ENCODE measurements at regions not wholly inside any gene's neighbourhood (a gene's known extent, or its start where the extent isn't known, plus 50 kb on each side); places are given as distances from the start of the nearest gene placed in this dataset.

GRCh38 chr20:53752971-53753879 lies 159.6 kb upstream of the ZNF217 start:
- 54 to 70% (median 66%) methylated on average over 16 of the region's 16 CpGs for WGBS, 3 donors
- no peak overlapping the region for H3K4me3 ChIP-seq
- intact Hi-C loops (cut with DNase I) = no loop called here
- TF ChIP-seq POLR2A (IDR thresholded peaks at IDR 0.05) (no peak), CTCF (IDR thresholded peaks at IDR 0.05) (no peak), EP300 (IDR thresholded peaks at IDR 0.05) (no peak)
- H3K27ac ChIP-seq = no peak overlapping the region
- no peaks in the 10 kb centered on the region for H3K36me3 ChIP-seq
- H3K4me1 ChIP-seq (ENCODE audit: insufficient read depth) = peaks cover 1% of the 10 kb centered on the region
- no peaks in the 10 kb centered on the region for H3K9me3 ChIP-seq
- no peaks in the 10 kb centered on the region for H3K27me3 ChIP-seq
- no peak for DNase-seq

GRCh38 chr20:53752583-53752970 lies 158.9 kb upstream of the ZNF217 start:
- DNase-seq = no peak
- H3K36me3 ChIP-seq = no peaks in the 10 kb centered on the region
- peaks cover 1% of the 10 kb centered on the region for H3K4me1 ChIP-seq (ENCODE audit: insufficient read depth)
- no peak overlapping the region for H3K27ac ChIP-seq
- no peak overlapping the region for H3K4me3 ChIP-seq
- H3K9me3 ChIP-seq = no peaks in the 10 kb centered on the region
- WGBS, 3 donors = 92 to 95% (median 92%) methylated on average over 3 of the region's 3 CpGs
- TF ChIP-seq EP300 (IDR thresholded peaks at IDR 0.05) = no peak
- no peak for TF ChIP-seq CTCF (IDR thresholded peaks at IDR 0.05)
- TF ChIP-seq POLR2A (IDR thresholded peaks at IDR 0.05) = no peak
- H3K27me3 ChIP-seq = no peaks in the 10 kb centered on the region
- intact Hi-C loops (cut with DNase I) = no loop called here

- H3K4me1 ChIP-seq (ENCODE audit: insufficient read depth) = peaks cover 1% of the 10 kb centered on the region
- no peaks in the 10 kb centered on the region for H3K9me3 ChIP-seq
- no peak for TF ChIP-seq EP300 (IDR thresholded peaks at IDR 0.05)
- TF ChIP-seq POLR2A (IDR thresholded peaks at IDR 0.05) = no peak
- TF ChIP-seq CTCF (IDR thresholded peaks at IDR 0.05) = no peak
- WGBS, 3 donors = 22 to 39% (median 33%) methylated on average over 9 of the region's 9 CpGs
- H3K4me3 ChIP-seq = no peak overlapping the region
- H3K27me3 ChIP-seq = no peaks in the 10 kb centered on the region
- H3K36me3 ChIP-seq = no peaks in the 10 kb centered on the region
- peak overlapping the region in 1 of 2 donors; percentile 29 for H3K27ac ChIP-seq
- DNase-seq = no peak
- intact Hi-C loops (cut with DNase I) = no loop called here
These were observed 158.1 kb upstream of the ZNF217 start for GRCh38 chr20:53751620-53752318.

GRCh38 chr20:53750827-53751619 lies 157.4 kb upstream of the ZNF217 start:
- Histone ChIP-seq H3K27me3 (no peaks in the 10 kb centered on the region), H3K27ac (peak overlapping the region in 1 of 2 donors; percentile 29), H3K4me3 (no peak overlapping the region), H3K36me3 (no peaks in the 10 kb centered on the region), H3K4me1 (ENCODE audit: insufficient read depth) (peaks cover 1% of the 10 kb centered on the region), H3K9me3 (no peaks in the 10 kb centered on the region)
- DNase-seq = no peak
- WGBS, 3 donors = 49 to 59% (median 59%) methylated on average over 14 of the region's 14 CpGs
- intact Hi-C loops (cut with DNase I) = no loop called here
- TF ChIP-seq POLR2A (IDR thresholded peaks at IDR 0.05) (no peak), CTCF (IDR thresholded peaks at IDR 0.05) (no peak), EP300 (IDR thresholded peaks at IDR 0.05) (no peak)
